ENCODE measurements at regions not wholly inside any gene's neighbourhood (a gene's known extent, or its start where the extent isn't known, plus 50 kb on each side); places are given as distances from the start of the nearest gene placed in this dataset.
"Not testable (repeated sequence)": the region's sequence is repeated elsewhere in the genome, so short reads cannot be mapped to it uniquely, and the experiment has no call there.

DNA sequence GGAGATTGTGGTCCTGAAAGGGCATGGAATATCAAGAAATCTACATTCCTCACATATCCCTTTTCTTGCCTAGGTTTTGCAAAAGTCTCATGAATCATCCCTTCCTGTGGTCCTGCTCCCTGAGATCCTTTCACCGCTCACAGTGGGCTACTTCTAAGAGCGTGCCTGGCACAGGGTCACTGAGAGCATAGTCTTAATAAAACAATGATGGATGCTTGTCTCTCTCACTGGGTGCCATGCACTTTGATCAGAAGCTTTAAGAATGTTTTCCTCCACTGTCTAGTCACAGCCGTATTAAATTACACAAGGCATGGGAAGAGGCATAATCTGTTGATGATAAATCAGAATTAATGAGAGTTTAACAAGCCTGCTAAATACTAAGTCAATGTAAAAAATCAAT lies 269.7 kb upstream of the ATP10A start:
- peak in 1 of 3 donors; percentile 15 for DNase-seq (ENCODE audit: low read depth in 3 of 3, low spot score in 2 of 3)

DNA sequence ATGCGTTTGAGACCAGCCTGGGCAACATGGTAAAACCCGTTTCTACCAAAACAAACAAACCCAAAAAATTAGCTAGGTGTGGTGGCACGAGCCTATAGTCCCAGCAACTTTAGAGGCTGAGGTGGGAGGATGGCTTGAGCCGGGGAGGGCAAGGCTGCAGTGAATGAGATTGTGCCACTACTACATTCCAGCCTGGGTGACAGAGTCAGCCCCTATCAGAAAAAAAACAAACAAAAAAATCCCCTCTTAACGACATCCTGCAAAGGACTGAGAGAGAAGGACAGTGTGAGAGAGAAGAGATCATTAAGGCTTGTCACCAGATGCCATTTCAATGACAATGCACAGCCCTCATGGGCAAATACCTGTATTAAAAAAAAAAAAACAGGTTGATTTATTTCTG lies 266.7 kb upstream of the ATP10A start:
- DNase-seq (ENCODE audit: low read depth in 3 of 3, low spot score in 2 of 3) = no peak

GRCh38 chr15:26128611-26129140 lies 265.5 kb upstream of the ATP10A start:
- no peak for DNase-seq (ENCODE audit: low read depth in 3 of 3, low spot score in 2 of 3)

DNA sequence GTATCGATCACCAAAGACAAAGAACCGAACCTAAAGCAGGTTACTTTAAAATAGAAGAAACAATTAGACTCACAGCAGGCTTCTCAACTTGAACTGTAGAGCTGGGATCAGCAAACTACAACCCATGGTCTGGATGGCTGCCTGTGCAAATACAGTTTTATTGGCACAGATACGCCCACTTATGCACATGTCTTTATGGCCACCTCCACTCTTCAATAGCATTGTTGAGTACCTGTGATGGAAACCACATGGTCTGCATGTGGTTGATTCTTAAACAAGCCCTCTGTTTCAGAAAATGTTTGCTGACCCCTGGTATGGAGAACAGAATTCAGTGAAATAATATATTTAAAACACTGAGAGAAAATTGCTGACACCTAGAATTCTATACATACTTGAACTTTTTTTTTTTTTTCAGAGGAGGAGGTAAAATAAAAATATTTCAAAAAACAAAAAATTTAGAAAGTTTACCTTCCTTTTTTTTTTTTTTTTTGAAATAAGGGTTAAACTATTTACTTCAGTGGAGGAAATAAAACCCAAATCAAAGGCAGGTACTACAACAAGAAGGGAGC lies 263.8 kb upstream of the ATP10A start:
- DNase-seq (ENCODE audit: low read depth in 3 of 3, low spot score in 2 of 3) = no peak

- DNase-seq (ENCODE audit: low read depth in 3 of 3, low spot score in 2 of 3) = no peak
Observed at GRCh38 chr15:26126070-26126469, 262.9 kb upstream of the ATP10A start.

- no peak for DNase-seq (ENCODE audit: low read depth in 3 of 3, low spot score in 2 of 3)
Observed at GRCh38 chr15:26125664-26126063, 262.5 kb upstream of the ATP10A start.

DNA sequence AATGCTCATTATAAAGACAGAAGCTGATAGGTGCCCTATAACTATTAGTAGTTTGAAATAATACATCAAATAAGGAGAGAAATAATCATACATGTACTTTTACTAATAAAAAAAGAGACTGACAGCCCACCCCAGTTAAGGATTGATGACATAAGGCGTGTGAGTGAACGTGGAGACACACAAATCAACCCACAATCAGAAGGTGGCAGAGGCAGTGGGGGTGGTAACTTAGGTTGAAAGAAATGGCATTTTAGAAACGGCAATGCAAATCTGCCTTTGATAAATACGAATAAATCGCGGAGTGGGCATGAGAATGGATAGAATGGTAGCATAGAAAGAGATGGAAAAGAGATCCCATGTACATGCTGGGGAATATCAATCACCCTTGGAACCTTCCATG lies 256.2 kb upstream of the ATP10A start:
- DNase-seq (ENCODE audit: low read depth in 3 of 3, low spot score in 2 of 3) = no peak

DNA sequence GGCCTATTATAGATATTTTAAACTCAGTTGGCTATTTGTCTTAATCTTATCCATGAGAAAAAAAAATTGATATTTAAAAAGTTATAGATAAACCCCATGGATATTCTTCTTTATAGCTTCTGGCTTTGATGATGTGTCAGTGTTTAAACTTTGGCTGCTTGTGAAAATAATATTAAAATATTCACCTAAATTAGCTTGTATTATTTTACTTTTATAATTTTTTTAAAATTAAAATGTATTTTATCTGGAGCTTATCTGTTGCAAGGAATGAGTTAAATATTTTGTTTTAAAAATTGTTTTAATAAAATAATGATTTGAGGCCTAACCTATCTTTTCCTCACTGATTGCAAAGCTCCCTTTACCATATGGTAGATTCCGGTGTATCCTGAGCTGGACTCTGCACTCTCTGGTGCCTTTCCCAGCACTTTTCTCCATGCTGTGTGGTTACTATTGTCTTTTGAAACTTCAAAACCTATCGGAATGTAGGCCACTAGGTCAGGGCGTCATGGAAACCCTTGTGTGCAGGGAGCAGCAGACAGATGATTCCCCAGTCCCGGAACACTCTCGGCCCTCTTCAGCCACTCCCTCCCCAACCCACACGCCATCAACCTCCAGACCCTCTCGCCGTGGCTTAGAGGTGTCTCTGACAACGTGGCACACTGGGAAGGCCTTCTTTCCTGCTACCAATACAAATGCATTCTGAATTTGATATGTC lies 252.3 kb upstream of the ATP10A start:
- no peak for DNase-seq (ENCODE audit: low read depth in 3 of 3, low spot score in 2 of 3)

DNA sequence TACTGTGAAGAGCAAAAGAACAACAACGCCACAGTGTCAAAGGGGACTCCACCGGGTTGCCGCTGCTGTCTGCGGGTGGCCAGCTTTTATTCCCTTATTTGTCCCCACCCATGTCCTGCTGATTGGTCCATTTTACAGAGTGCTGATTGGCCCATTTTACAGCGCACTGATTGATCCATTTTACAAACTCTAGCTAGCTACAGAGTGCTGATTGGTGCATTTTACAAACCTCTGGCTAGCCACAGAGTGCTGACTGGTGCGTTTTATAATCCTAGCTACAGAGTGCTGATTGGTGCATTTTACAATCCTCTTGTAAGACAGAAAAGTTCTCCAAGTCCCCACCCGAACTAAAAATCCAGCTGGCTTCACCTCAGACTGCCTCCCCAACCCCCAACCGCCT lies 251.0 kb upstream of the ATP10A start:
- not testable (repeated sequence) for DNase-seq (ENCODE audit: low read depth in 3 of 3, low spot score in 2 of 3)

DNA sequence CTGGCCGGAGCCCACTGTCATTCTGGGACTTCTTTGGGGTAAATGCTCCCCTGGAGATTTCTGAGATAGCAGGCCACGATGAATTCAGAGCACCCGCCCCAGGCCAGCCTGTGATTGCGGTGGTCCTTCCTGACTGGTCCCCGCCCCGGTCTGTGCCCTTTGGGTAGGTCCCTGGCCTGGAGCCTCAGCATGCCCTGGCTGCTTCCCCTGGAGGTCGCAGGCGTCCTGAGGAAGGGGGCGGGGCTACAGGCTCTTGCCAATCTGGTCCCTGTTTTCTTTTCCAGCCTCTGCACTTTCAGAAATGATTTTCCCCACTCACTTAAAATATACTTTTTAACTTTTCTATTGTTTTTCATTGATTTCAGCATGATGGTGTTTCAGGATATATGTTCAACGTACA lies 250.2 kb upstream of the ATP10A start:
- DNase-seq (ENCODE audit: low read depth in 3 of 3, low spot score in 2 of 3) = no peak

GRCh38 chr15:26109203-26109602 lies 246.1 kb upstream of the ATP10A start:
- DNase-seq (ENCODE audit: low read depth in 3 of 3, low spot score in 2 of 3) = no peak

GRCh38 chr15:26106556-26106955 lies 243.4 kb upstream of the ATP10A start:
- DNase-seq (ENCODE audit: low read depth in 3 of 3, low spot score in 2 of 3) = no peak

DNA sequence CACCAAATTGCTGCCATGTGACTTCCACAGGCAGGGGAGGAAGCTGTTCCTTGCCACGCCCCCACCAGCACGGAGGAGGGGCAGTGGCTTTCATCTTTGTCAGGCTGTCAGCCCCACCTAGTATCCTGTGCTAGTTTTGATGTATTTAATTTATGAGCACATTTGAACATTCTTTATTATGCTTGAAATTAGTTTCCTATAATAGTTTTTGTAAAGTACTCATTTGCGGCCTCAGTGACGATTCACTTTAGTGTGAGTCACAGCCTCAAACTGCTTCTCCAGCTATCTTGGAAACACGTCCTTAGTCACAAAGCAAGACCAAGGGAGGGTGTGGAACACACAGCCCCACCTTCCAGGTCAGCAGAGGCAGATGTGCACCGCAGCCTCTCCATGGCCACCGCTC lies 239.9 kb upstream of the ATP10A start:
- DNase-seq (ENCODE audit: low read depth in 3 of 3, low spot score in 2 of 3) = no peak

- no peak for DNase-seq (ENCODE audit: low read depth in 3 of 3, low spot score in 2 of 3)
Observed at GRCh38 chr15:26102365-26102764, 239.2 kb upstream of the ATP10A start.

DNA sequence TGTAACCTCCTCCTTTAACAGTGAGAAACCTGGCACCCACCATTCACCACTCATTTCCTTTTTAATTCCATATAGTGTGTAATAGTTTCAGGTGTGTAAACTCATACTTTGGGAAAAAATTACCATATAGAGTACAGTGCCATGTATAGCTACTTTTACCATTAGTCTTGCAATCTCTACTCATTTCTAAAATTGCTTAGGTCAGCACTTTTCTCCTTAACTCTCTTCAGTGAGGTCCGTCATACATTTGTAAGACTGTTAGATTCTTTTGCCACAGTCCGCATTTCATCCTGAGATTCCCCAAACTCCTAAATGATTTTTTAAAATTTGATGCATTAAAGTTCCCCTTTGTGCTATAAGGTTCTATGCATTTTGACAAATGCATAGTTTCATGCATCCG lies 238.3 kb upstream of the ATP10A start:
- DNase-seq (ENCODE audit: low read depth in 3 of 3, low spot score in 2 of 3) = no peak

- no peak for DNase-seq (ENCODE audit: low read depth in 3 of 3, low spot score in 2 of 3)
Observed at GRCh38 chr15:26098801-26099200, 235.7 kb upstream of the ATP10A start.

GRCh38 chr15:26097216-26097615 lies 234.1 kb upstream of the ATP10A start:
- DNase-seq (ENCODE audit: low read depth in 3 of 3, low spot score in 2 of 3) = no peak

GRCh38 chr15:26096581-26096980 lies 233.5 kb upstream of the ATP10A start:
- DNase-seq (ENCODE audit: low read depth in 3 of 3, low spot score in 2 of 3) = no peak

DNA sequence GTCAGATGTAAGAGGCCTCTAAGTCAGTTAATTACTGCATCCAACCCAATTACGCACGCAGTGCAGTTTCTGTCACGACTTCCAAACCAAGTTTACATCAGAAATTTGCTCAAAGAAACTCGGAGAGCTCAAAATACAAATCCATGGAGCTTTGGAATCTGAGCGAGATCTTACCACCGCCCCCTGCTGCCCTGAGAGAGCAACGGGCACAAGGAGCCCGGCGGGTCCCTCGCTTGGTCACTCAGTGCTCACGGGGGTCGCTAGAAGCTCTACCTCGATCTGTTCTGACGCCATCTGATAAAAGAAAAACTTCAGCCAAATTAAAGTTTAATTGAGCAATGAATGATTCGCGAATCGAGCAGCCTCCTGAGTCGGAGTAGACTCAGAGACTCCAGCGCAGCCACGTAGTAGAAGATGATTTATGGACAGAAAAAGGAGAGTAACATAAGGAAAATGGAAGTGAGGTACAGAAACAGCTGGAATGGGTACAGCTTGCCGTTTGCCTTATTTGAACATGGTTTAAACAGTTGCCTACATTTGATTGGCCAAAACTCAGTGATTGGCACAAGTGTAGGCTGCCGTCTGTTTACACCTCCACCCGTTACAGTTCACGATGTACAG lies 232.7 kb upstream of the ATP10A start:
- no peak for DNase-seq (ENCODE audit: low read depth in 3 of 3, low spot score in 2 of 3)

DNA sequence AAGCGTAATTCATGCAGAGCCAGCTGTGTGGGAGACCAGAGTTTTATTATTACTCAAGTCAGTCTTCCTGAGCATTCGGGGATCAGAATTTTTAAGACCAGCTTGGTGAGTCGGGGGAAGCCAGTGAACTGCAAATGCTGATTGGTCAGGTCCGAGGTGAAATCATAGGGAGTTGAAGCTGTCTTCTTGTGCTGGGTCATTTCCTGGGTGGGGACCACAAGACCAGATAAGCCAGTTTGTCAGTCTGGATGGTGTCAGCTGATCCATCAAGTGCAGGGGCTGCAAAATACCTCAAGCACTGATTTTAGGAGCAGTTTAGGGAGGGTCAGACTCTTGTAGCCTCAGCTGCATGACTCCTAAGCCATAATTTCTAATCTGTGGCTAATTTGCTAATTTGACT lies 228.1 kb upstream of the ATP10A start:
- no peak for DNase-seq (ENCODE audit: low read depth in 3 of 3, low spot score in 2 of 3)

- DNase-seq (ENCODE audit: low read depth in 3 of 3, low spot score in 2 of 3) = no peak
Observed at GRCh38 chr15:26087881-26088280, 224.8 kb upstream of the ATP10A start.

DNA sequence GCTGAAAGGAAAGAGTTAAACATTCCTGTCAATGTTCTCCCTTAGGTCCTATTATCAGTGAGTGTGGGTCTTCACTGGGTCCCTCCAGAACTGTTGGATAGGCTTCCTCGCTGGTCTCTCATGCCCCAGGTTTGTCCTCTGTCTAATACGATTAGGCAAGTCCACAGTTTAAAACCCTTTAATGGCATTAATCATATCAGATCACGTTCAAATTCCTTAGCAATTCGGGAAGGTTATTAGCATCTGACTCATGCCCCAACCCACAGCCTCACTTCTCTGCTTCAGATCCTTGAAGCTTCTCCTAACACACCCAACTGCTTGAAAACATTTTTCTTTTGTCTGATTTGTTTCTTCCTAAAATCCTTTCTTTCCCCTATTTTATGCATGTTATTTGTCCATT lies 224.3 kb upstream of the ATP10A start:
- no peak for DNase-seq (ENCODE audit: low read depth in 3 of 3, low spot score in 2 of 3)

Data from right renal cortex interstitium (tissue), 3 donors.